ENCODE measurements at regions not wholly inside any gene's neighbourhood (a gene's known extent, or its start where the extent isn't known, plus 50 kb on each side); places are given as distances from the start of the nearest gene placed in this dataset.

- Histone ChIP-seq H3K27ac (ENCODE audit: control insufficient read depth, insufficient read depth) (no peak overlapping the region), H3K9me3 (replicated peaks; ENCODE audit: control insufficient read depth, insufficient read depth, low read length) (no peaks in the 10 kb centered on the region; the same call in 2 of the 3 replicates), H3K79me2 (ENCODE audit: control insufficient read depth, insufficient read depth, low read length) (no peaks in the 10 kb centered on the region), H3K4me3 (no peak overlapping the region), H3K4me2 (ENCODE audit: control insufficient read depth, insufficient read depth) (no peak overlapping the region), H2AFZ (ENCODE audit: control insufficient read depth, low read depth, low read length) (no peak overlapping the region), H4K20me1 (ENCODE audit: control insufficient read depth, insufficient read depth) (no peaks in the 10 kb centered on the region), H3K36me3 (ENCODE audit: control insufficient read depth in 2 of 2, insufficient read depth in 2 of 2, low read length in 1 of 2) (no peaks in the 10 kb centered on the region), H3K9ac (ENCODE audit: control insufficient read depth, insufficient read depth, low read length) (no peak overlapping the region), H3K4me1 (ENCODE audit: control insufficient read depth, insufficient read depth, low read length) (no peaks in the 10 kb centered on the region), H3K27me3 (replicated peaks in 1 of 2; ENCODE audit: control insufficient read depth in 2 of 2, insufficient read depth in 2 of 2, low read length in 1 of 2) (no peaks in the 10 kb centered on the region)
- WGBS (ENCODE audit: insufficient coverage, insufficient replicate concordance, low lambda C conversion rate, missing lambda C conversion rate), result 28% methylated on average over 4 of the region's 4 CpGs
- SMC1A ChIA-PET (ENCODE audit: uncharacterized antibody, unreplicated experiment), result no interaction called here
- ATAC-seq (no peak), FAIRE-seq (no peak), DNase-seq (ENCODE audit: low read depth, low spot score) (no peak)
- POLR2A ChIA-PET, result no interaction called here
- in situ Hi-C loops (cut with MboI) (no loop called here), intact Hi-C loops (cut with micrococcal nuclease; ENCODE audit: unreplicated experiment) (no loop called here)
- RAD21 ChIA-PET (ENCODE audit: unreplicated experiment), result no interaction called here
- no peak for TF ChIP-seq NR2C1 (IDR thresholded peaks at IDR 0.05)
- TF ChIP-seq USF1 (IDR thresholded peaks at IDR 0.05; ENCODE audit: borderline replicate concordance, extremely low read length, insufficient read depth, low read depth, low read length), result no peak
- no peak for TF ChIP-seq MEF2A (IDR thresholded peaks at IDR 0.05; ENCODE audit: insufficient read depth, low read depth, low read length)
- no peak for TF ChIP-seq ESRRA (IDR thresholded peaks at IDR 0.05; ENCODE audit: low read length)
- no peak for TF ChIP-seq PML (IDR thresholded peaks at IDR 0.05; ENCODE audit: low read length)
- no peak for TF ChIP-seq CBX3 (IDR thresholded peaks at IDR 0.05; ENCODE audit: borderline replicate concordance, low read depth)
- TF ChIP-seq IKZF1 (conservative IDR thresholded peaks at IDR 0.05), result no peak
- TF ChIP-seq SP1 (IDR thresholded peaks at IDR 0.05; ENCODE audit: low read depth, low read length), result no peak
- no peak for TF ChIP-seq ZZZ3 (IDR thresholded peaks at IDR 0.05; ENCODE audit: control insufficient read depth, insufficient read length, low read depth)
- no peak for TF ChIP-seq PKNOX1 (IDR thresholded peaks at IDR 0.05)
- no peak for TF ChIP-seq EED (IDR thresholded peaks at IDR 0.05; ENCODE audit: low read depth)
- no peak for TF ChIP-seq SPI1 (IDR thresholded peaks at IDR 0.05; ENCODE audit: borderline replicate concordance, insufficient read depth, low read depth, low read length)
- TF ChIP-seq MLLT1 (IDR thresholded peaks at IDR 0.05), result no peak
- TF ChIP-seq RB1 (IDR thresholded peaks at IDR 0.05; ENCODE audit: borderline replicate concordance), result no peak
- TF ChIP-seq ETV6 (conservative IDR thresholded peaks at IDR 0.05 in 1 of 2, IDR thresholded peaks at IDR 0.05 in 1 of 2; ENCODE audit: borderline replicate concordance in 1 of 2, low read depth in 1 of 2), result no peak
- TF ChIP-seq CEBPZ (IDR thresholded peaks at IDR 0.05; ENCODE audit: low read depth, low read length), result no peak
- no peak for TF ChIP-seq NRF1 (conservative IDR thresholded peaks at IDR 0.05; ENCODE audit: low read depth, low read length)
- no TSS peak for BruUV-seq (replicated peaks)
- CTCF ChIA-PET, result no interaction called here
Measured at GRCh38 chr19:28638445-28638844, 574.5 kb downstream of the UQCRFS1 start.
